T-helper 2 cell treated with Interferon-gamma antibody and Interleukin-4, amounts not matched to agents 5 μg/mL and 100 μg/mL, for 36 hours (primary cell): ENCODE measurements at regions not wholly inside any gene's neighbourhood (a gene's known extent, or its start where the extent isn't known, plus 50 kb on each side); places are given as distances from the start of the nearest gene placed in this dataset.
"Not testable (repeated sequence)": the region's sequence is repeated elsewhere in the genome, so short reads cannot be mapped to it uniquely, and the experiment has no call there.

Experiments used
- DNase-seq: peaks from one replicate; pipeline ENCODE4 v3.0.0; 2021; ENCODE audit warnings: low spot score
- H3K27ac Mint-ChIP-seq: one replicate; pipeline ENCODE4 v1.8.0; 2021; ENCODE audit warnings: mild to moderate bottlenecking, mixed read lengths
- H3K27me3 Mint-ChIP-seq: one replicate; pipeline ENCODE4 v1.8.0; 2021; ENCODE audit warnings: low read depth, mixed read lengths
- H3K36me3 Mint-ChIP-seq: one replicate; pipeline ENCODE4 v1.8.0; 2021; ENCODE audit warnings: low read depth, mixed read lengths
- H3K4me1 Mint-ChIP-seq: one replicate; pipeline ENCODE4 v1.8.0; 2021; ENCODE audit warnings: low read depth, mixed read lengths
- H3K4me3 Mint-ChIP-seq: one replicate; pipeline ENCODE4 v1.8.0; 2022; ENCODE audit warnings: mild to moderate bottlenecking, moderate library complexity, mixed read lengths
- H3K9me3 Mint-ChIP-seq: one replicate; pipeline ENCODE4 v1.8.0; 2021; ENCODE audit warnings: mixed read lengths

DNA sequence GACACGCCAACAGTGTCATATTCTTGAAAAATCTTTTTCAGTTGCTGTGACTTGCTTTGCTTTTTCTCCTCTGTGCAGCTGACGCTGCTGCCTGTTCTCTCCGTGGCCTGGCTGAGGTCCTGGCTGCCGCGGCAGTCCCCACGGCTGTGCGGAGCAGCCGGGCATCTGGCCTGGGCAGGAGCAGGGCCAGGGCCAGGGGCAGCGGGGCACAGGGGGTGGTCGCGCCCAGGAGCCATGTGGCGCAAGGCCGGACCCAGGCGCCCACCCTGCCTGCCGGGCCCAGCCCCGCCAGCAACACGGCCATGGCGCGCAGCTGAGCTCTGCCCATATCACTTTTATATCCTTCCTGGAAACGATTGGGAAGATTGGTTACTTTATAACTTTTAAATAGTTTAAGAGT is 109.4 kb upstream of the ACBD5 start:
- Mint-ChIP-seq H3K27ac (no peak overlapping the region), H3K4me3 (no peak overlapping the region), H3K9me3 (no peaks in the 10 kb centered on the region), H3K36me3 (no peaks in the 10 kb centered on the region), H3K4me1 (peaks cover 9% of the 10 kb centered on the region), H3K27me3 (peaks cover 6% of the 10 kb centered on the region)
- DNase-seq: no peak

DNA sequence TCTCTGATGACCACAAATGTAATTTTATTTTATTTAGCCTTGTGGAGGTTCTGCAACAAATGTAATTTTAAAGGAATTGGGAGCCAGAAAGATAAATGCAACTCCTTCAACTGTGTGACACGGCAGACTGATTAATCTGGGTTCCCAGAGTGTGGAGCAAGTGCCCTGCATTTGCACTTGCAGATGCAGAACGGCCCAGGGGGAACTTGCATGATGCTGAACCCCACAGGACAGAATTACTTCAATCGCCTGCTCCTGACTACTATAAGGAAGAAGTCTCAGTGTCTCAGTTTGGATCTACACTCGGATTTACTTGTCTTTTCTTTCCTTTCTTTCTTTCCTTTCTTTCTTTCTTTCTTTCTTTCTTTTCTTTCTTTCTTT is 107.2 kb upstream of the ACBD5 start:
- not testable (repeated sequence) for H3K27ac Mint-ChIP-seq, H3K4me1 Mint-ChIP-seq, H3K36me3 Mint-ChIP-seq

DNA sequence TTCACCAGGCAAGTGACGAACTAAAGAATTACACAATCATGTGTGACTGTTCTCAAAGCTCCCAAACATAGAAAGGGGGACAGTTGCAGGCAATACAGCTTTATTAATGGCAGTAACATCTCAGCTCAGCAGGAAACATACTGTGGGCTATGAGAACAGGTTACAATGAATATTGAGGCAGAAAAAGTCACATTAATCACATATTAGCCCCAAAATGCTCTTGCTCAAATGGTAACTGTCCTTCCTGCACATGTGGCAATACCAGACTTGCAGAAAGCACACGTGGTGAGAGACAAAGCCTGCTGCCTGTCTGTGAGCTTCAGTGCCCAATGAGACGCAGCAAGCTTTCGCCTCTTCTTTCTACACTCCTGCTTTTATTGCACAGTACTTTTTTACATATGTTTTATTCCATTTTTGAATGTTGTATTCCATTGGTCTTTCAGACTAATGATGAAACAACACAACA is 104.9 kb upstream of the ACBD5 start:
- Mint-ChIP-seq H3K4me1 (peaks cover 10% of the 10 kb centered on the region), H3K4me3 (no peak overlapping the region), H3K27me3 (peaks cover 8% of the 10 kb centered on the region), H3K27ac (no peak overlapping the region), H3K36me3 (no peaks in the 10 kb centered on the region), H3K9me3 (no peaks in the 10 kb centered on the region)
- no peak for DNase-seq

More for the DNA sequence above, 107.2 kb upstream of the ACBD5 start:
- not testable (repeated sequence) for H3K9me3 Mint-ChIP-seq, H3K4me3 Mint-ChIP-seq, H3K27me3 Mint-ChIP-seq, DNase-seq

DNA sequence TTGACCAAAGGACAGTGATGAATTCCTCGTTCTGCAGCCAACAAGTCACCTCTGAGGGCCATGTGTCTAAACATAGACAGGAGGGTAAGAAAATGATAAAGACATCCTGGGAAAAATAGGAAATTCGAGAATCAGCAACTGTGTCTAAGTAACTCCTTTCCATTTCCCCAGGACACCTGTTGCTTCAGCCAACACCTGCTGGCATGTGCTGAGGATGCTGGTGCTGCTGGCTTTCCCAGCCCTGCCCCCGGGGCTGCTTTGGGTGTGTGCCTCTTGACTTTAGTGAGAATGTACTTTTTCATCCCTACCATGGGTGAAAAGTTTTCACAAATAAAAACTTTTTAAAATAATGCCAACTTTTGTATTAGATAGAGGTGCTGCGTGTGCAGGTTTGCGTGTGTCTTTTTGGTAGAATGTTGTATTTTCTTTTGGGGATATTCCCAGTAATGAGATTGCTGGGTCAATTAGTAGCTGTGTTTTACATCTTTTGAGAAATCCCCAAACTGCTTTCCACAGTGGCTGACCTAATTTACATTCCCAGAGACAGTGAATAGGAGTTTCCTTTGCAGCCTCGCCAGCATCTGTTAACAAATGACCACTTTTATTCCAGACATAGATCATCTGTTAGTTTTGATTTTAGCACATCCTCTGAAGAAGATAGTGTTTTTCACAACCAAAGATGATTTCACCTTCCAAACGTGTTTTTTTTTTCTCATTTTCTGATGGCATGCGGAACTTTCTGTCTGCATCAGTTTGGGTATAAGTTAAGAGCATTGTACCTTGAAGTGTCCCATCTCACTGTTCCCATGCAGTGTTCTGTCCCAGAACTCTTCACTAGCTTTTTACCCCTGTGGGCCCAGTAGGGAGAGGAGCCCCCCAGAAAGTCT is 104.2 kb upstream of the ACBD5 start:
- Mint-ChIP-seq H3K4me1 (peaks cover 10% of the 10 kb centered on the region), H3K4me3 (no peak overlapping the region), H3K27me3 (peaks cover 8% of the 10 kb centered on the region), H3K27ac (no peak overlapping the region), H3K9me3 (no peaks in the 10 kb centered on the region), H3K36me3 (no peaks in the 10 kb centered on the region)
- no peak for DNase-seq

DNA sequence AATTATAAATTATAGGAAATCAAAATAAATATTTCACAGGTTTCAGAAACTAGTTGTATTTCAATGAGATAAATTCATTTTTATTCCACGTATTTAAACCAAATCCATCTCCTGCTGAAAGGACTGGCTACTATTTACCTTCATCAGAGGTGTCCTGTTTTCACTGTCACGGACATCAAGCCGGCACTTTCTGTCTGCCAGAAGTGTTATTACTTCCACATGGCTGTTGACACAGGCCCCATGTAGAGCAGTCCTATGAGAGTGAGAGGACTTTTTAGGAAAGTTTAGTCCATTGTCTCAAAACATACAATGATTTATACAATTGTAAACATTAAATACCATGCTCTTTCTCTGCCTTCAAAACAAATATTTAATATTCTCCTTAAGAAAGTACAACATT is 100.4 kb upstream of the ACBD5 start:
- Mint-ChIP-seq H3K27ac (no peak overlapping the region), H3K4me3 (no peak overlapping the region), H3K4me1 (peaks cover 6% of the 10 kb centered on the region), H3K9me3 (no peaks in the 10 kb centered on the region), H3K27me3 (peaks cover 15% of the 10 kb centered on the region), H3K36me3 (no peaks in the 10 kb centered on the region)
- no peak for DNase-seq

DNA sequence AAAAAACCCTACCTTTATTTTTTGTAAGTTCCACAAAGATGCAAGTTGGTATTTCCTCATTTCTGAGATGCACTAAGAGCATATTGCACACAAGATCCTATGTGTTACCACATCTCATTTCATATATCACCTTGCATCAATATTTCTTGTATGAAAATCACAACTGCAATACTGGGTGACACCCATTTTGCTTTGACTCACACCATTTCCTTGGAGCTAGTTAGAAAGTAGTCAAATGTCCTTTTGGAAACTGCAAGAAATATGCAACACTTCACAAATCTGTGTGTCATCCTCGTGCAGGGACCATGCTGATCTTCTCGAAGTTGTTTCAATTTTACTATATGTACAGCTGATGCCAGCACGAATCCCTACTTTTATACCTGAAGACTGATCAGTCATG is 94.6 kb upstream of the ACBD5 start:
- H3K27me3 Mint-ChIP-seq, H3K4me1 Mint-ChIP-seq, H3K9me3 Mint-ChIP-seq, H3K36me3 Mint-ChIP-seq, H3K27ac Mint-ChIP-seq, H3K4me3 Mint-ChIP-seq, DNase-seq: not testable (repeated sequence)

DNA sequence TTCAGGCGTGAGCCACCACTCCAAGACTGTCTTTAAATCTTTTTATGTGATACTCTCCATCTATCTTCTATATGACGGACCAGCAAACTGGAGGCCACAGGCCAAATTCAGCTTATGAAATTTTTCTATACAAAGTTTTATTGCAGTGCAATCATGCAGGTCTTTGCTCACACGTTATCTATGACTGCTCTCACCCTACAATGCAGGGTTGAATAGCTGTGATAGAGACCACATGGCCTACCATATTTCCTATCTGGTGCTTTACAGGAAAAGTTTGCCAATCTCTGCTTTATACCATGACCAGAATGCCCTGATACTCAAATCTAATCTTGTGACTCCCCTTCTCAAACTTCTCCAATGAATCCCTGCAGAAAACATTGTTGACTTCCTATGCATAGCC is 89.5 kb upstream of the ACBD5 start:
- Mint-ChIP-seq H3K4me1 (peaks cover 3% of the 10 kb centered on the region), H3K36me3 (no peaks in the 10 kb centered on the region), H3K27me3 (peaks cover 6% of the 10 kb centered on the region), H3K9me3 (no peaks in the 10 kb centered on the region), H3K27ac (no peak overlapping the region), H3K4me3 (no peak overlapping the region)
- no peak for DNase-seq

DNA sequence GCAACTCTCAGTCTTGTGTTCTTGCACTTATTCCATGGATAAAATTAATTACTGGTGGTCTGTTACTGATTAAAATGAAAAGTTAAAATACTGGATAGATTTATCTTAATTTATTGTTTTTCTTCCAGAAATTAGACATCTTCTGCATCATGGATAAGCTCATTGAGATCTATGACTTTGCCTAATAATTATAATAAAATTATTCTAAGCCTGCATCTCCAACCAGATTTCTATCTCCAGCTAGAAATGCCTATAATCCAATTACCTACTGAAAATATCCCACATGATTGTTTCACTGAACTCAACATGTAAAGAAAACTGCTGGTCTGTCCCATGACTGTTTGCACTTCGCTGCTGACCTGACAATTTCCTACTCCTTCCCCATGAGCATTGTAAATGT is 88.3 kb upstream of the ACBD5 start:
- H3K4me1 Mint-ChIP-seq: peaks cover 3% of the 10 kb centered on the region
- H3K27me3 Mint-ChIP-seq: peaks cover 6% of the 10 kb centered on the region
- DNase-seq: no peak
- no peak overlapping the region for H3K4me3 Mint-ChIP-seq
- no peak overlapping the region for H3K27ac Mint-ChIP-seq
- H3K9me3 Mint-ChIP-seq: no peaks in the 10 kb centered on the region
- H3K36me3 Mint-ChIP-seq: no peaks in the 10 kb centered on the region

DNA sequence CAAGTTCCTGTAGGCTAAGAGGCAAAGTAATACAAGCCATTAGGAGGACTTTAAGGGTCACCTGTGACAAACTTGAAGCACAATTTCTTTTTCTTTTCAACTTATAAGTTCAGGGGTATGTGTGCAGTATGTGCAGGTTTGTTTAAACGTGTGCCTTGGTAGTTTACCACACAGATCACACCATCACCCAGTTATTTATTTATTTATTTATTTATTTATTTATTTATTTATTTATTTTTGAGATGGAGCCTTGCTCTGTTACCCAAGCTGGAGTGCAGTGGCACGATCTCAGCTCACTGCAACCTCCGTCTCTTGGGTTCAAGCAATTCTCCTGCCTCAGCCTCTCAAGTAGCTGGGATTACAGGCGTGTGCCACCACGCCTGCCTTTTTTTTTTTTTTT is 86.2 kb upstream of the ACBD5 start:
- H3K9me3 Mint-ChIP-seq, H3K27ac Mint-ChIP-seq, H3K36me3 Mint-ChIP-seq, DNase-seq, H3K4me3 Mint-ChIP-seq, H3K4me1 Mint-ChIP-seq, H3K27me3 Mint-ChIP-seq: not testable (repeated sequence)

DNA sequence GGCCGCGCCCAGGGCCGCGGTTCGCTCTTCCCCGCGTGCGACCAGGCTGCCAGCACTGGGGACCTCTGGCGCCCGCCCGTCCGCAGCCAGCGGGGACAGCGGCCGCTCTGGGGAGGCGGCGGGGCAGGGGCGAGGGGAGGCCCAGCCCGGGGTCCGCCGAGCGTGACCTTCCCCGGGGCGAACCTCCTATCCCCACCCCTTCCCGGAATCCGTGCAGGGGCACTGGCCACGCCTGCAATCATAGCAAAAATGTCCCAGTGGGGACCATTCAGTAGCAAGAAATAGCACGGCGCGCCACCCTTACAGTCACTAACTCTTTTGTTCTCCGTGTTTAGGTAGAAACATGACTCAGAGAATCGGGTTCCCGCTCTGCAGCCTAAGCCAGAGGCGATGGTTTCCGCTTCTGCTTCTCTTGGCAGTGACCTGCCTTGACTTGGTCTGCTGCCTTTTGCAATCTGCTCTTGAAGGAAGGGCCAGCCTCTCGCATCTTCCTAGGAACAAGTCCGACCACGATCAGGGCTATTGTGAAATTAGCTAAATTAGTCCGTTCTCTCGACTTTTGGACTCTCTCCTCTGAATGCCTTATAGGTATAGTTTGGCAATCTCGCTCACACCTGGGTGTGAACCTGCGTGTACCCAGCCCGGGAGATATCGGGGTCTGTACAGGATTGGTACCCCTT is 79.3 kb upstream of the ACBD5 start:
- H3K9me3 Mint-ChIP-seq: no peaks in the 10 kb centered on the region
- no peaks in the 10 kb centered on the region for H3K36me3 Mint-ChIP-seq
- H3K27ac Mint-ChIP-seq: no peak overlapping the region
- peak overlapping the region; percentile 68 for H3K4me3 Mint-ChIP-seq
- DNase-seq: peak; percentile 15
- H3K27me3 Mint-ChIP-seq: peaks cover 20% of the 10 kb centered on the region
- peaks cover 10% of the 10 kb centered on the region for H3K4me1 Mint-ChIP-seq

DNA sequence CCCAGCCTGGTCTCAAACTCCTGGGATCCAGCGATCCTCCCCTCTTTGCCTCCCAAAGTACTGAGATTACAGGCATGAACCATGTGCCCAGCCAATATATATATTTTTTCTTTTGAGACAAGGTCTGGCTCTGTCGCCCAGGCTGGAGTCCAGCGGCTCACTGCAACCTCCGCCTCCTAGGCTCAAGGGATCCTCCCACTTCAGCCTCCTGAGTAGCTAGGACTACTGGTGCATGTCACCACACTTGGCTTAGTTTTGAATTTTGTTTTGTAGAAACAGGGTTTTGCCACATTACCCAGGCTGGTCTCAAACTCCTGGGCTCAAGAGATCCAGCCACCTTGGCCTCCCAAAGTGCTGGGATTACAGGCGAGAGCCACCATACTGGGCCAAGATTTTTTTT is 78.5 kb upstream of the ACBD5 start:
- not testable (repeated sequence) for H3K9me3 Mint-ChIP-seq, H3K27ac Mint-ChIP-seq, DNase-seq, H3K4me1 Mint-ChIP-seq, H3K36me3 Mint-ChIP-seq
- peaks cover 20% of the 10 kb centered on the region for H3K27me3 Mint-ChIP-seq
- peak overlapping the region; percentile 68 for H3K4me3 Mint-ChIP-seq

DNA sequence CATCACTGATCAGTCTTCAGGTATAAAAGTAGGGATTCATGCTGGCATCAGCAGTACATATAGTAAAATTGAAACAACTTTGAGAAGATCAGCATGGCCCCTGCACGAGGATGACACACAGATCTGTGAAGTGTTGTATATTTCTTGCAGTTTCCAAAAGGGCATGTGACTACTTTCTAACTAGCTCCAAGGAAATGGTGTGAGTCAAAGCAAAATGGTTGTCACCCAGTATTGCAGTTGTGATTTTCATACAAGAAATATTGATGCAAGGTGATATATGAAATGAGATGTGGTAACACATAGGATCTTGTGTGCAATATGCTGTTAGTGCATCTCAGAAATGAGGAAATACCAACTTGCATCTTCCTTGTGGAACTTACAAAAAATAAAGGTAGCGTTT is 74.5 kb upstream of the ACBD5 start:
- peaks cover 16% of the 10 kb centered on the region for H3K27me3 Mint-ChIP-seq
- not testable (repeated sequence) for DNase-seq, H3K4me1 Mint-ChIP-seq, H3K4me3 Mint-ChIP-seq, H3K27ac Mint-ChIP-seq, H3K9me3 Mint-ChIP-seq, H3K36me3 Mint-ChIP-seq

DNA sequence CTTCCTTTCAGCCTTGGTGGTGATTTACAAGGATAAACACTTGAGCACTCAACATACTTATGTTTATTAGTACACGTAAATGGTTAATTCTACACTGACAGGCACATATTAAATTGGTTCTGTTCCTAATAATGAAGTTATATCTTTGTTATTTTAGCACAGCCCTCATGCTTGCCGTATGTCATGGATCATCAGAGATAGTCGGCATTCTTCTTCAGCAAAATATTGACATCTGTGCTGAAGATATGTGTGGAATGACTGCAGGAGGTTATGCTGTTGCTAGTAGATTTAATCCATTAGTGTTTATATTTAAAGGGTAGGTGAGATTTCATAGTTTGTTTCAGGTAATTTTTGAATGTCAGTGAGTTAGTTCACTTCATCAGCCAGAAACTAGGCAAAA is 73.0 kb upstream of the ACBD5 start:
- not testable (repeated sequence) for H3K27me3 Mint-ChIP-seq, DNase-seq, H3K27ac Mint-ChIP-seq, H3K36me3 Mint-ChIP-seq, H3K9me3 Mint-ChIP-seq, H3K4me3 Mint-ChIP-seq, H3K4me1 Mint-ChIP-seq

DNA sequence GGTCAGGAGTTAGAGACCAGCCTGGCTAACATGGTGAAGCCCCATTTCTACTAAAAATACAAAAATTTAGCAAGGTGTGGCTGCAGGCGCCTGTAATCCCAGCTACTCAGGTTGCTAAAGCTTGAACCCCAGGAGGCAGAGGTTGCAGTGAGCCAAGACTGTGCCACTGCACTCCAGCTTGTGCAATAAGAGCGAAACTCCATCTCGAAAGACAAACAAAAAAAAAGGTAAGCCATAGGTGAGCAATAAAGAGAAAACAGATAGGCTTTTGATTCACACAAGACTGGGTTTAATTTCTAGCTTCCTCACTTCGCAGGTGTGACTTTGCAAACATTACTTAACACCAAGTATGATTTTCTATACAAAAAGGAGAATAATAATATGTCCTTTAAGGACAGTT is 72.3 kb upstream of the ACBD5 start:
- no peaks in the 10 kb centered on the region for H3K36me3 Mint-ChIP-seq
- no peaks in the 10 kb centered on the region for H3K4me1 Mint-ChIP-seq
- H3K27ac Mint-ChIP-seq: no peak overlapping the region
- no peak for DNase-seq
- peaks cover 4% of the 10 kb centered on the region for H3K27me3 Mint-ChIP-seq
- no peaks in the 10 kb centered on the region for H3K9me3 Mint-ChIP-seq
- no peak overlapping the region for H3K4me3 Mint-ChIP-seq
